Epithelial cell of esophagus (primary cell): ENCODE measurements at regions not wholly inside any gene's neighbourhood (a gene's known extent, or its start where the extent isn't known, plus 50 kb on each side); places are given as distances from the start of the nearest gene placed in this dataset.

ENCODE experiments used
- DNase-seq: peaks from one replicate; pipeline ENCODE4 v3.0.0; 2010; ENCODE audit warnings: low read depth
- H3K4me3 ChIP-seq: 2 replicates; pipeline ENCODE4 v1.5.1; 2011; ENCODE audit warnings: mild to moderate bottlenecking, low read length, control low read depth
- TF ChIP-seq, protein P1 (sequence below): IDR thresholded peaks from 2 replicates; pipeline ENCODE4 v1.5.1; 2011; ENCODE audit warnings: low read depth, mild to moderate bottlenecking, low read length, control low read depth, inconsistent platforms; ENCODE audit not compliant: insufficient read depth; ENCODE audit errors: missing control alignments

DNA sequence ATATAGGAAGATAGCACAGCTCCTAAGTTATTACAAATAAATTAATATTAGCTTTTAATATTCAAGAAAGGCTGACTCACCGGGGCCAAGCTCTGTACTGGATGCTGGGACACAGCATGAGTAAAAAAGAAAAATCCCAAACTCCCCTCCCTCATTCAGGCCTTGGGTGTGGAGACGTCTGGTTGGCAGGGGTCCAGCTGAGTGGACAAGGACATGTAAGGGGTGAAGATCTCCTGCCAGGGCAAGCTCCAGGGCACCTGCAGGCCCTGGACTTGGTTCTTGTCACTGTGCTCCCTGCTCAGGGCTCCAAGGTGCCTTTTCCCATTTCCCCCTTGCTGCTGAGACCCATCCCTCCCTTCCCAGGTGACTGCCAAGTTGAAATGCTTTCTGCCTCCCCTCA lies 388.5 kb downstream of the ENC1 start:
- TF ChIP-seq, protein P1, sequence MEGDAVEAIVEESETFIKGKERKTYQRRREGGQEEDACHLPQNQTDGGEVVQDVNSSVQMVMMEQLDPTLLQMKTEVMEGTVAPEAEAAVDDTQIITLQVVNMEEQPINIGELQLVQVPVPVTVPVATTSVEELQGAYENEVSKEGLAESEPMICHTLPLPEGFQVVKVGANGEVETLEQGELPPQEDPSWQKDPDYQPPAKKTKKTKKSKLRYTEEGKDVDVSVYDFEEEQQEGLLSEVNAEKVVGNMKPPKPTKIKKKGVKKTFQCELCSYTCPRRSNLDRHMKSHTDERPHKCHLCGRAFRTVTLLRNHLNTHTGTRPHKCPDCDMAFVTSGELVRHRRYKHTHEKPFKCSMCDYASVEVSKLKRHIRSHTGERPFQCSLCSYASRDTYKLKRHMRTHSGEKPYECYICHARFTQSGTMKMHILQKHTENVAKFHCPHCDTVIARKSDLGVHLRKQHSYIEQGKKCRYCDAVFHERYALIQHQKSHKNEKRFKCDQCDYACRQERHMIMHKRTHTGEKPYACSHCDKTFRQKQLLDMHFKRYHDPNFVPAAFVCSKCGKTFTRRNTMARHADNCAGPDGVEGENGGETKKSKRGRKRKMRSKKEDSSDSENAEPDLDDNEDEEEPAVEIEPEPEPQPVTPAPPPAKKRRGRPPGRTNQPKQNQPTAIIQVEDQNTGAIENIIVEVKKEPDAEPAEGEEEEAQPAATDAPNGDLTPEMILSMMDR, result no peak
- no peak overlapping the region for H3K4me3 ChIP-seq
- peak; percentile 43 for DNase-seq

- peak; percentile 100 for DNase-seq
- TF ChIP-seq, protein P1, result no peak
- H3K4me3 ChIP-seq, result no peak overlapping the region
These were observed 389.1 kb downstream of the ENC1 start for GRCh38 chr5:74251141-74252035.

DNA sequence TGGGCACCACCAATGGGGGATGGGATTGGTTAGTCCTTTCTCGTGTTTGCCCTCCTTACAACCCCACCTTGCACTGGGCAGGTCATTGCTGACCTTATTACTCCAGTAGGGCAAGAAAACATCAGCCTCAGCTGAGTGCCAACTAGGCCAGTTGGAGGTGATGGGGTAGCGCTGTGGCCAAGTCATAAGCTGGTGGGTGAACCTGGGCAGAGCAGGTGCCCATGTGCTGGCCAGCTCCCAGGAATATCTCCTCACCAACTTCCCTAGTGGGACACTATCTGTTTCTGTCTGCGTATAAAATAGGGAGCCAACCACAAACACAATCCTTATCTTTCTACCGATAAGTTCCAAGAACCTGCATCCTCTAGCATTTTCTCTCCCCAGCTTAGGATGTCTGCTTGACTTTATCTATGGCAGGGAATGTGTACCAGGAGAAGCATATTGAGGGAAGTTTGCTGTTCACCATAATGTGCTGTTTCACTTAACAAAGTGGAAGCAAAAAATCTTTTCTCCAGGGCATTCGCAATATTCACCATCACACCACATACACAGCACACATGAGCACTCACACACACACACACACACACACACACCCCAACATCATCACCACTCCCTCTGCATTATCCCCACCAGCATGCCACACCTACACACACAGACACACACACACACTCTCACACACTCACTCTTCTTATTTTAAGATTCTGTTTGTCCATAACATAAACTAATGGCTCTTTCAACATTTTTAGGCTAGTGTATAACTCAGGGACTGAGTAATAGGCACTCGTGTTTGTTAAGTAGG lies 390.0 kb downstream of the ENC1 start:
- TF ChIP-seq, protein P1, result no peak
- no peak for DNase-seq
- no peak overlapping the region for H3K4me3 ChIP-seq

- DNase-seq, result peak; percentile 46
- H3K4me3 ChIP-seq, result no peak overlapping the region
- TF ChIP-seq, protein P1, result no peak
These were observed 392.0 kb downstream of the ENC1 start for GRCh38 chr5:74248576-74248975.

DNA sequence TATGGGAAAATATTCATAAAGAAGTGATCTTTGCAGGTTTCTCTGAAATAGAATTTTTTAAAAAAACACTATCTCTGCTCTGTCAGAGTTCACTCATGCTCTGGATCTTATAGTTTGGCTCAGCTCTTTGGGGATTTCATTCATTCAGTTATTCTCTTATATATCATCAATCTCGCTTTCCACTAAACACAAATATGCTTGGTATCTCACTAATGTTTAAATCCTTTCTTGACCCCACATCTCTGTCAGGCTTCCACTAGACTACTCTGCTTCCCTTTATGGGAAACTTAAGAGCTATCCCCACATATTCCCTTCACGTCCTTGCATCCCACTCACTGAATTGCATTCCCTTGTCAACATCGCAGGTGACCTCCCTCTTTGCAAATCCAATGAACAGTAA lies 396.1 kb downstream of the ENC1 start:
- no peak overlapping the region for H3K4me3 ChIP-seq
- no peak for DNase-seq
- TF ChIP-seq, protein P1, result no peak

DNA sequence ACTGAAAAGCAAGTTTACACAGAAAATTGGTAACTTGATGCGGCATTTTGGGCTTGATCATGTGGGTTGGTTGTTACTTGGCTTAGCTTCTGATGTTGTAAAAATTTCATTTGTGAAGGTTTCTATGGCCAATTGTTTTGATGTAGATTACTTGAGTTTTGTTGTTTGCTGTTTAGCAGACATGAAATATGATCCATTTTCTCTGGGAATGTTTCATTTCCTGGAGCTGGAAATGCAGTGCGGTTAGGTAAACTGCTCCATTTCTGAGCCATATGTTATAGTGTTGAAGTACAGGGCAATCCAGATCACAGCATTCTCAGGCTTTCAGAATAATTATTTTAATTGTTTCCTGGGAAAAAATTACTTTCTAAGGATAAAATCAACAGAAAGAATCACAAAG lies 396.9 kb downstream of the ENC1 start:
- TF ChIP-seq, protein P1, result no peak
- peak; percentile 54 for DNase-seq
- H3K4me3 ChIP-seq, result no peak overlapping the region
